ENCODE measurements at regions not wholly inside any gene's neighbourhood (a gene's known extent, or its start where the extent isn't known, plus 50 kb on each side); places are given as distances from the start of the nearest gene placed in this dataset.

GRCh38 chr2:204183608-204184007 lies 247.0 kb downstream of the ICOS start:
- intact Hi-C loops (cut with DNase I), result no loop called here
- Histone ChIP-seq H3K9me3 (no peaks in the 10 kb centered on the region), H3K27me3 (peaks cover 0 to 3% (median 0%) of the 10 kb centered on the region in 7 donors), H3K4me1 (no peaks in the 10 kb centered on the region), H3K4me3 (no peak overlapping the region), H3K36me3 (no peaks in the 10 kb centered on the region), H3K27ac (no peak overlapping the region)
- TF ChIP-seq CTCF (IDR thresholded peaks at IDR 0.05), result no peak
- ATAC-seq (no peak), DNase-seq (no peak)
- 66 to 76% methylated on average over 4 of the region's 4 CpGs for WGBS, 2 donors

DNA sequence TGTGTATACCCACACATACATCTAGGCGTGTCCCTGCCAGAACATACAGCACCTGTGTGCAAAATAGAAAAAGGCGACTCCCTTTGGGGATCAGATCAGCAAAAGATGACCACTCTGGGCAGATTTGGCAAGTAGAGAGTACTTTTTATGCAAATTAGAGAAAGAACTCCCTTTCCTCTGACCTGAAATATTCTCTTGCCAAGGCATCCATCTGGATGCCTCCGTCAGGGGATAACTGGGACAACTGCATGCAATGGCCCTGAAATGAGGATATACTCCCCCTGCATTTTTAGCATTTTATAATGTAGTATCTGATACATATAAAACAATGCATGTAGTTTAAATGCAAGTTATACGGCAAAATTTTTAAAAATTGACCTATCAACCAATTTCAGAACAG lies 247.7 kb downstream of the ICOS start:
- WGBS, 2 donors, result 67 to 81% methylated on average over 4 of the region's 4 CpGs
- H3K36me3 ChIP-seq, result no peaks in the 10 kb centered on the region
- TF ChIP-seq CTCF (IDR thresholded peaks at IDR 0.05), result no peak
- ATAC-seq, result no peak
- H3K27me3 ChIP-seq, result peaks cover 0 to 3% (median 0%) of the 10 kb centered on the region in 7 donors
- H3K9me3 ChIP-seq, result no peaks in the 10 kb centered on the region
- DNase-seq, result no peak
- intact Hi-C loops (cut with DNase I), result no loop called here
- no peak overlapping the region for H3K27ac ChIP-seq
- no peaks in the 10 kb centered on the region for H3K4me1 ChIP-seq
- H3K4me3 ChIP-seq, result no peak overlapping the region

DNA sequence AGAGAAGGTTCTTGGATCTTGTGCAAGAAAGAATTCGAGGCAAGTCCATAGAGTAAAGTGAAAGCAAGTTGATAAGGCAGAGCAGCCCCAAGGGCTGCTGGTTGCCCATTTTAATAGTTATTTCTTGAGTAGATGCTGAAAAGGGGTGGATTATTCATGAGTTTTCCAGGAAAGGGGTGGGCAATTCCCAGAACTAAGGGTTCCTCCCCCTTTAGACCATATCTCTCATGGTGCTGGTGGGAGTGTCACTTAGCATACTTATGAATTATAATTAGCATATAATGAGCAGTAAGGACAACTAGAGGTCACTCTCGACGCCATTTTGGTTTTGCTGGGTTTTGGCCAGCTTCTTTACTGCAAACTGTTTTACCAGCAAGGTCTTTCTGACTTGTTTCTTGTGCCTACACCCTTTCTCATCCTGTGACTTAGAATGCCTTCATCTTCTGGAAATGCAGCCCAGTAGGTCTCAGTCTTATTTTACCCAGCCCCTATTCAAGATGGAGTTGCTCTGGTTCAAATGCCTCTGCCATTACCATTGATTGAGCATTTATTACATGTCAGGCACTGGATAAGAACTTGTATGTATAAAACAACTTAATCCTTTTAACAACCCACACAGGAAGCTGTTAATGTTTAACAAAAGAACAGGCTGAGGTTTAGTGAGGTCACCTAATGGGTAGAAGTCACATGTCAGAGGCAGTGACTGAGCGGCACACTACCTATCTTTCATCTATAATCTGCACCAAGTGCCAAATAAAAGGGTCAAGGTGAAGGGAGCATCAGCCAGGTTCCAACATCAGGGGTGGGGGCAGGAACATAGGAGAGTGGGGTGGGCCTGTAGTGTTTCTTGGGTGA lies 250.9 kb downstream of the ICOS start:
- H3K36me3 ChIP-seq, result no peaks in the 10 kb centered on the region
- no peak overlapping the region for H3K4me3 ChIP-seq
- WGBS, 2 donors, result 75 to 86% methylated on average over 4 of the region's 4 CpGs
- intact Hi-C loops (cut with DNase I), result no loop called here
- H3K9me3 ChIP-seq, result no peaks in the 10 kb centered on the region
- no peaks in the 10 kb centered on the region for H3K4me1 ChIP-seq
- no peak for ATAC-seq
- no peak for TF ChIP-seq CTCF (IDR thresholded peaks at IDR 0.05)
- H3K27ac ChIP-seq, result no peak overlapping the region
- no peak for DNase-seq
- peaks cover 0 to 3% (median 0%) of the 10 kb centered on the region in 7 donors for H3K27me3 ChIP-seq

- no peak for ATAC-seq
- Histone ChIP-seq H3K27me3 (no peaks in the 10 kb centered on the region), H3K27ac (no peak overlapping the region), H3K36me3 (no peaks in the 10 kb centered on the region), H3K9me3 (no peaks in the 10 kb centered on the region), H3K4me1 (no peaks in the 10 kb centered on the region), H3K4me3 (no peak overlapping the region)
- no peak for TF ChIP-seq CTCF (IDR thresholded peaks at IDR 0.05)
- no peak for DNase-seq
- intact Hi-C loops (cut with DNase I), result no loop called here
These were observed 255.0 kb downstream of the ICOS start for GRCh38 chr2:204191574-204191973.

Data from heart right ventricle (tissue), 16 donors.